GM18505 (cell line): ENCODE measurements at regions not wholly inside any gene's neighbourhood (a gene's known extent, or its start where the extent isn't known, plus 50 kb on each side); places are given as distances from the start of the nearest gene placed in this dataset.

Experiments used
- ATAC-seq: cut with Tn5 transposase; IDR thresholded peaks from one replicate; pipeline ENCODE4 v1.9.1; 2021; ENCODE audit not compliant: unreplicated experiment
- POLR2A ChIP-seq: IDR thresholded peaks from 4 replicates; pipeline ENCODE4 v1.6.1; 2011; ENCODE audit warnings: borderline replicate concordance; ENCODE audit not compliant: insufficient read depth, insufficient read length; ENCODE audit errors: extremely low read depth

- no peak for ATAC-seq
- TF ChIP-seq POLR2A = no peak
These were observed 384.4 kb downstream of the EIPR1 start for GRCh38 chr2:2993172-2993692.

- no peak for ATAC-seq
- no peak for TF ChIP-seq POLR2A
These were observed 385.0 kb downstream of the EIPR1 start for GRCh38 chr2:2992634-2993033.

- TF ChIP-seq POLR2A = no peak
- no peak for ATAC-seq
These were observed 392.6 kb downstream of the EIPR1 start for GRCh38 chr2:2985020-2985419.

GRCh38 chr2:2981000-2981399, 396.6 kb downstream of the EIPR1 start:
- no peak for ATAC-seq
- no peak for TF ChIP-seq POLR2A

- no peak for TF ChIP-seq POLR2A
- no peak for ATAC-seq
These were observed 402.6 kb downstream of the EIPR1 start for GRCh38 chr2:2974982-2975381.

- no peak for TF ChIP-seq POLR2A
- no peak for ATAC-seq
These were observed 417.0 kb downstream of the EIPR1 start for GRCh38 chr2:2960441-2961133.

- no peak for TF ChIP-seq POLR2A
- ATAC-seq = no peak
These were observed 427.1 kb downstream of the EIPR1 start for GRCh38 chr2:2950403-2950952.

GRCh38 chr2:2947406-2947805, 430.2 kb downstream of the EIPR1 start:
- no peak for ATAC-seq
- no peak for TF ChIP-seq POLR2A

GRCh38 chr2:2942906-2943305, 434.7 kb downstream of the EIPR1 start:
- ATAC-seq = no peak
- TF ChIP-seq POLR2A = no peak

GRCh38 chr2:2942225-2942624, 435.4 kb downstream of the EIPR1 start:
- no peak for ATAC-seq
- no peak for TF ChIP-seq POLR2A

GRCh38 chr2:2941205-2941604, 436.4 kb downstream of the EIPR1 start:
- no peak for ATAC-seq
- TF ChIP-seq POLR2A = no peak

GRCh38 chr2:2940702-2941101, 436.9 kb downstream of the EIPR1 start:
- no peak for TF ChIP-seq POLR2A
- no peak for ATAC-seq

GRCh38 chr2:2940061-2940460, 437.6 kb downstream of the EIPR1 start:
- TF ChIP-seq POLR2A = no peak
- no peak for ATAC-seq

GRCh38 chr2:2939078-2939795, 438.4 kb downstream of the EIPR1 start:
- no peak for ATAC-seq
- no peak for TF ChIP-seq POLR2A
